Retinal pigment epithelial cell (primary cell): ENCODE measurements at regions not wholly inside any gene's neighbourhood (a gene's known extent, or its start where the extent isn't known, plus 50 kb on each side); places are given as distances from the start of the nearest gene placed in this dataset.

Experiments
- DNase-seq: peaks from one replicate; pipeline ENCODE4 v3.0.0-alpha.2; 2010; ENCODE audit warnings: low read depth
- H3K4me3 ChIP-seq: 2 replicates; pipeline ENCODE4 v1.5.1; 2011; ENCODE audit warnings: mild to moderate bottlenecking, low read length, control low read depth, moderate library complexity
- CTCF ChIP-seq: conservative IDR thresholded peaks from 2 replicates; pipeline ENCODE4 v1.5.1; 2011; ENCODE audit warnings: low read depth, low read length, control low read depth, inconsistent platforms

DNA sequence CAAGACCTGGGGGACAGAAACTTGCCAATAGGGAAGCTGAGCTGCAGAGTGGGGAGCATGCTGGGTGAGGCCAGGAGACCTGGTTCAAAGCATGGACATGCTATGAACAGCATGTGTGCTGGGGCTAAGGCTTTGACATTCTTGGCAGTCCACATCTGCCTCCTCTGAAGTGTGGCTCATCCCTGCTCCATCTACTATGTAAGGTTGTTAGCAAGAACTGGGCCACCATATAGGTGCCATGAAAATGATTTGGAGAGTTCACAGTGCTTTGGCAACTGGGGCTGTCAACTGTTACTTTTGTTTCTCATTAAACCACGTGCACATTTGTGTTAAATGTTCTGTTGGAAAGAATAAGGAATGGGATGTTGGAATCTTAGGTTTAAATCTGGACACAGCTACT lies 311.1 kb downstream of the CDC5L start:
- no peak for DNase-seq
- no peak overlapping the region for H3K4me3 ChIP-seq
- TF ChIP-seq CTCF, result no peak

DNA sequence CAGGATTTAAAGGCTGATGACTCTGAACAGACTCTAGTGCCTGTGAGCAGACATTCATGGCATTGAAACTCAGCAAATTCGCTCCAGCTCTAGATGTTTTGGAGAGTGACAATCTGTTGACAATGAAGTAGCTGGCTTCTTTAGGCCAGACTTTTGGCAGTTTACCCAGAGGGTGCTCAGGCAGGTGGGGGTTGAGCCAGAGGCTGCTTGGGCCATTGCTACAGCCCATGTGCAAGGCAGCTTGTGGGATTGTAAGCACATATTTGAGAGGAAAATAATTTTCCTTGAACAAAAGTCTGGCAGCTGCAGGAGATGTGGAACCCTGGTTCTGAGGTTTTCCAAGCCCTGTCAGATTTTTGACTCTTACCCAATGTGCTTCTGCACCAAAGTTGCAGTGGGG lies 311.6 kb downstream of the CDC5L start:
- TF ChIP-seq CTCF, result no peak
- H3K4me3 ChIP-seq, result no peak overlapping the region
- DNase-seq, result no peak

DNA sequence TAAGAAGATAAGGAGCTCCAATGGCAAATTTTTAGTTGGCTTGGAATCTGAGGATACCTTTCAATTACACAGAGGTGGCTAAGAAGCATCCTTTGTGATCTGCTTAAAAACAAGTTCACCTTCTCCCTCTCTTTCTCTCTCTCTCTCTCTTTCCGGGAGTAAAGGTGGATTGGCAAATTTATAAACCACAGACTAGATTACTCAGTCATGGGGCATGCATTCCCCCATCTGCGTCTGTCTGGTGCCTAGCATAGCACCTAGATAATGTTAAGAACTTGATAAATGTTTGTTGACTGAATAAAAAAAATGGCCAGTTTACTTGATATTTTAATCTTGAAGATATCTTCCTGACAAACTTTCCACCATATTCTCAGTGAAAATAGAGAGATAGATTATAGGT lies 312.3 kb downstream of the CDC5L start:
- no peak overlapping the region for H3K4me3 ChIP-seq
- no peak for DNase-seq
- no peak for TF ChIP-seq CTCF

DNA sequence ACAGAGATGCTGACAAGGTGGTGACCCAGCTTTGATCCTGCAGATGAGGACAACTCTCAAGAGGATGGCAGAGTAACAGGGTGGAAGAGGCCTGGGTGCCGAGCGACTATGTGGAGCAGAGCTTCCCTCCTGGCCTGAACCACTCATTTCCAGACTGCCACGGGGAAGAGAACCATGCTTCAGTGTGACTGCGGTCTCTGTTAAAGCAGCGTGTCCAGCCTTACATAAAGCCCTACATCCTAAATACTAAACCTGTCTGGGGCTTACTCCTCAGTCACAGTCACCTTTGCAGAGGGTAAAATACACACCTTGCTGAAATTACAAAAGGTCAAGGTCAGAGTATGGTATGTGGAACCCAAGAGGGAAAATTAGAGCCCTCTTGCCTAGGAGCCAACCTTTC lies 312.9 kb downstream of the CDC5L start:
- no peak for DNase-seq
- no peak overlapping the region for H3K4me3 ChIP-seq
- no peak for TF ChIP-seq CTCF

- TF ChIP-seq CTCF, result no peak
- no peak overlapping the region for H3K4me3 ChIP-seq
- DNase-seq, result no peak
Measured at GRCh38 chr6:44701038-44701636, 313.6 kb downstream of the CDC5L start.

DNA sequence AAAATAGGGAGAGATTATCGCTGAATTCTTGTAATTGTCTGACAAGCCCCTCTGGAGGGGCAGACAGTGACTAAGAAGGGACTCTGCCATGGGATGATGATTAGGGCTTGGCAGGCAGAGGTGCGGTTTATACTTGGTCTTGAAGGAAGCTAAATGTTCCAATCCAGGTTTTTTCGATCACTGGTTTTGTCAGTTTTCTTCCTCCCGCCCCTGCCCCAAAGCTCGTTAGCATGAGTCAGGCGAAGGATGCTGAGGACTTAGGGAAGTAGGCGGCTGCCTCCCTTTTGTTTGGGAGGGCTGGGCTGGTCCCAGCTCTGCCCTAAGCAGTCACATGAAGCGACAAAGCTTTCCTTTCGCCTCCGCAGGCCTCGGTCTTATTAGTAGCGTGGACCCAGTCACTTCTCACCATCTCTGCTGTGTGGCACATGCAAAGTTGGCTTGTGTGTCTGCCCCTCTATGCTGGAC lies 314.2 kb downstream of the CDC5L start:
- no peak for TF ChIP-seq CTCF
- no peak overlapping the region for H3K4me3 ChIP-seq
- DNase-seq, result no peak

- no peak for TF ChIP-seq CTCF
- no peak for DNase-seq
- no peak overlapping the region for H3K4me3 ChIP-seq
Measured at GRCh38 chr6:44702292-44702691, 314.8 kb downstream of the CDC5L start.
